T47D (cell line): ENCODE measurements at regions not wholly inside any gene's neighbourhood (a gene's known extent, or its start where the extent isn't known, plus 50 kb on each side); places are given as distances from the start of the nearest gene placed in this dataset.
"Not testable (repeated sequence)": the region's sequence is repeated elsewhere in the genome, so short reads cannot be mapped to it uniquely, and the experiment has no call there.

ENCODE experiments used
- DNase-seq, 2 experiments: peaks; one replicate each; pipeline versions ENCODE4 v3.0.0 to v3.0.0-alpha.2; 2011 to 2012; ENCODE audit warnings: low read depth in 1 of 2, low spot score in 1 of 2
- JUND ChIP-seq: IDR thresholded peaks from 2 replicates; pipeline ENCODE4 v1.6.1; 2012; ENCODE audit warnings: low read depth
- in situ Hi-C: cut with HindIII; loops from 2 replicates; pipeline ENCODE4 v1.10.0; 2016; ENCODE audit warnings: low sequenced_read_pairs, low pct_unique_long_range_greater_than_20kb

- in situ Hi-C loops, result no loop called here
- DNase-seq, result no peak
- TF ChIP-seq JUND, result no peak
These were observed 53.0 kb upstream of the ST3GAL6 start for GRCh38 chr3:98710067-98710659.

DNA sequence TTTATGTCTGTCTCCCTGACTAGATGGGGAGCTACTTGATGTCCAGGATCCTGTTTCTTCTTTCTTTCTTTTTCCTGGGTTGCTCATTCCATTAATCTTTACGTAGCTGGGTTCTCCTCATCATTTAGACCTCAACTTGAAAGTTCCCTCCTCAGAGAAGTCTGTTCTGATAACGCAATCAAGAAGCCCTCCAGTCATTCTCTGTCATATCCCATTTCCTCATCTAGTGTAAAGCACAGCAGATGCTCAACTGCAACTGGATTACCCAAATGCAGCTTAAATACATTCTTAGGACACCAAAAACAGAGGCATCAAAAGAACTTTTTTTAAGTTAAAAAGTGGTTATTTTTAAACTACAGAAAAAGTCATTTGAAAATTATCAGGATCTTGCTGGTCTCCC, 51.7 kb upstream of the ST3GAL6 start:
- in situ Hi-C loops, result no loop called here

GRCh38 chr3:98712726-98713125, 50.4 kb upstream of the ST3GAL6 start:
- in situ Hi-C loops, result no loop called here
- TF ChIP-seq JUND, result no peak
- no peak for DNase-seq

More for the DNA sequence above, 51.7 kb upstream of the ST3GAL6 start:
- no peak for DNase-seq
- no peak for TF ChIP-seq JUND

- DNase-seq, in situ Hi-C loops: not testable (repeated sequence)
These were observed 49.8 kb upstream of the ST3GAL6 start for GRCh38 chr3:98713332-98713731.
